ENCODE measurements at regions not wholly inside any gene's neighbourhood (a gene's known extent, or its start where the extent isn't known, plus 50 kb on each side); places are given as distances from the start of the nearest gene placed in this dataset.

DNA sequence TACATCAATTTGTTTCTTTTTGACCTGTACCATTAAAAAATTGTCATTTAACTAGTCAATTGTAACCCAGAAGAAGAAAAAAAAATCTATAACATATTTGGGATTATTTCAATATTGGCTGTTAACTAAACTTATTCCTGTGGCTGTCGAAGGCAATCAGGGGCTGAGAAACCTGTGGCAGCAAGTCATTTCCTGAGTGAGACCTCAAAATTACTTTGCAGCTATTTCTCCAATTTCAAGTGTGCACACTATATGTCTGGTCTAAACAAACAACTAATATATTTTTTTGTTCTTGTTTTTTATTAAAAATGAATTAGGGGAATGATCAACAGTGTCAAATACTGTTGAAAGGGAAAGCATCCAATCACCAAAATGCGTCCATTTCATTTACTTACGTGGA is 1357.6 kb upstream of the B3GALT2 start:
- no peak for TF ChIP-seq CTCF (conservative IDR thresholded peaks at IDR 0.05)
- no peak for TF ChIP-seq EZH2 (IDR thresholded peaks at IDR 0.05; ENCODE audit: low read depth)

Measured in PC-9 (cell line).